ENCODE measurements at regions not wholly inside any gene's neighbourhood (a gene's known extent, or its start where the extent isn't known, plus 50 kb on each side); places are given as distances from the start of the nearest gene placed in this dataset.

GRCh38 chr7:25559581-25560367 is 331.5 kb upstream of the NPVF start:
- Histone ChIP-seq H3K9me3 (no peaks in the 10 kb centered on the region), H3K27ac (peak overlapping the region in 1 of 4 donors; percentile 57), H3K27me3 (no peaks in the 10 kb centered on the region), H3K4me1 (peaks cover 0 to 40% (median 3%) of the 10 kb centered on the region in 3 donors), H3K36me3 (no peaks in the 10 kb centered on the region), H3K4me3 (no peak overlapping the region)
- TF ChIP-seq POLR2AphosphoS5 (IDR thresholded peaks at IDR 0.05) (no peak), POLR2A (IDR thresholded peaks at IDR 0.05) (no peak), CTCF (IDR thresholded peaks at IDR 0.05) (no peak), EP300 (IDR thresholded peaks at IDR 0.05) (no peak)
- WGBS, 2 donors (ENCODE audit: low coverage in 1 of 2), result 78 to 82% methylated on average over 5 to 16 of the region's 16 CpGs
- no peak for ATAC-seq

- Histone ChIP-seq H3K36me3 (no peaks in the 10 kb centered on the region), H3K4me3 (no peak overlapping the region), H3K4me1 (peaks cover 0 to 46% (median 8%) of the 10 kb centered on the region in 3 donors), H3K27ac (peak overlapping the region in 3 of 4 donors; percentile 57 to 60 (median 57)), H3K27me3 (no peaks in the 10 kb centered on the region), H3K9me3 (no peaks in the 10 kb centered on the region)
- ATAC-seq, result no peak
- 34 to 71% methylated on average over 5 to 6 of the region's 6 CpGs for WGBS, 2 donors (ENCODE audit: low coverage in 1 of 2)
- TF ChIP-seq POLR2AphosphoS5 (IDR thresholded peaks at IDR 0.05) (no peak), CTCF (IDR thresholded peaks at IDR 0.05) (no peak), EP300 (IDR thresholded peaks at IDR 0.05) (no peak), POLR2A (IDR thresholded peaks at IDR 0.05) (no peak)
Measured at GRCh38 chr7:25562673-25563182, 334.4 kb upstream of the NPVF start.

- ATAC-seq, result no peak
- Histone ChIP-seq H3K4me3 (no peak overlapping the region), H3K27ac (peak overlapping the region in 3 of 4 donors; percentile 16 to 61 (median 53)), H3K36me3 (no peaks in the 10 kb centered on the region), H3K9me3 (no peaks in the 10 kb centered on the region), H3K4me1 (peaks cover 0 to 46% (median 8%) of the 10 kb centered on the region in 3 donors), H3K27me3 (no peaks in the 10 kb centered on the region)
- TF ChIP-seq EP300 (IDR thresholded peaks at IDR 0.05), result no peak
- no peak for TF ChIP-seq POLR2AphosphoS5 (IDR thresholded peaks at IDR 0.05)
- no peak for TF ChIP-seq POLR2A (IDR thresholded peaks at IDR 0.05)
- no peak for TF ChIP-seq CTCF (IDR thresholded peaks at IDR 0.05)
- WGBS, 2 donors (ENCODE audit: low coverage in 1 of 2), result 60% methylated on average over 1 of the region's 7 CpGs; no CpG with 5 or more reads in 1 of the 2 donors
Measured at GRCh38 chr7:25565002-25565401, 336.7 kb upstream of the NPVF start.

DNA sequence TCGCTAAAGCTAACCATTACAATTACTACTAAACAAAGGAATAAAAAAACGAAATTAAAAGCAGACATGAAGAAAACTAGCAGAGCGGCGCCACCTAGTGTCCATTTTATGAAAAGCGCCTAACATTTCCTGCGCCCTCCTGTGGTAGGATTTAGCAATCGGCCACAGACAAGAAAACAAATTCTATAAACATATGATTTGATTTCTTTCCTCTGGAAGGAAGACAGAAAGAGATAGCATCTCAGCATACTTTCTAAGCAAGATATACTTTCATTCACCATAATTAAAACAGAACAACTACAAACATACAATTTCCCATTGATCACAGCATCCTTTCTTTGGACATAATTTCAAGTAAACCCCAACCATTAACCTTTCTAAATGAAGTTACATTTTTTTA is 337.7 kb upstream of the NPVF start:
- H3K4me3 ChIP-seq, result no peak overlapping the region
- TF ChIP-seq CTCF (IDR thresholded peaks at IDR 0.05) (peak; percentile 98 to 100 (median 100)), POLR2A (IDR thresholded peaks at IDR 0.05) (no peak), POLR2AphosphoS5 (IDR thresholded peaks at IDR 0.05) (peak; percentile 28)

GRCh38 chr7:25567430-25567829 is 339.1 kb upstream of the NPVF start:
- Histone ChIP-seq H3K4me1 (peaks cover 0 to 28% (median 5%) of the 10 kb centered on the region in 3 donors), H3K27me3 (no peaks in the 10 kb centered on the region), H3K27ac (no peak overlapping the region), H3K9me3 (no peaks in the 10 kb centered on the region), H3K36me3 (no peaks in the 10 kb centered on the region), H3K4me3 (no peak overlapping the region)
- WGBS, 2 donors (ENCODE audit: low coverage in 1 of 2), result 92% methylated on average over 7 of the region's 7 CpGs
- no peak for TF ChIP-seq EP300 (IDR thresholded peaks at IDR 0.05)
- no peak for TF ChIP-seq CTCF (IDR thresholded peaks at IDR 0.05)
- no peak for TF ChIP-seq POLR2AphosphoS5 (IDR thresholded peaks at IDR 0.05)
- TF ChIP-seq POLR2A (IDR thresholded peaks at IDR 0.05), result no peak
- ATAC-seq, result no peak

More for the DNA sequence above, 337.7 kb upstream of the NPVF start:
- H3K4me1 ChIP-seq, result peaks cover 0 to 43% (median 8%) of the 10 kb centered on the region in 3 donors
- no peaks in the 10 kb centered on the region for H3K9me3 ChIP-seq
- ATAC-seq, result no peak
- H3K36me3 ChIP-seq, result no peaks in the 10 kb centered on the region
- H3K27ac ChIP-seq, result peak overlapping the region in 1 of 4 donors; percentile 61
- no peaks in the 10 kb centered on the region for H3K27me3 ChIP-seq
- WGBS, 2 donors (ENCODE audit: low coverage in 1 of 2), result 0 to 2% methylated on average over 7 of the region's 7 CpGs

Measured in gastroesophageal sphincter (tissue), 4 donors.